ENCODE measurements at regions not wholly inside any gene's neighbourhood (a gene's known extent, or its start where the extent isn't known, plus 50 kb on each side); places are given as distances from the start of the nearest gene placed in this dataset.

GRCh38 chr2:129324349-129324748 is 655.1 kb upstream of the RAB6C start:
- WGBS (ENCODE audit: insufficient coverage, low coverage, low lambda C conversion rate, missing lambda C conversion rate): 63% methylated on average over 2 of the region's 2 CpGs
- ATAC-seq: no peak

GRCh38 chr2:129325151-129325550 is 654.3 kb upstream of the RAB6C start:
- ATAC-seq: no peak
- Histone ChIP-seq H3K36me3 (no peaks in the 10 kb centered on the region), H3K27ac (no peak overlapping the region), H3K9me3 (no peaks in the 10 kb centered on the region), H3K4me1 (no peaks in the 10 kb centered on the region), H3K27me3 (no peaks in the 10 kb centered on the region), H3K4me3 (no peak overlapping the region)
- intact Hi-C loops (cut with DNase I): no loop called here
- no peak for DNase-seq
- TF ChIP-seq CTCF (IDR thresholded peaks at IDR 0.05): no peak
- TF ChIP-seq POLR2A (IDR thresholded peaks at IDR 0.05): no peak
- WGBS (ENCODE audit: insufficient coverage, low coverage, low lambda C conversion rate, missing lambda C conversion rate): 92% methylated on average over 2 of the region's 2 CpGs

More at GRCh38 chr2:129324349-129324748, 655.1 kb upstream of the RAB6C start:
- H3K27ac ChIP-seq: no peak overlapping the region
- H3K4me3 ChIP-seq: no peak overlapping the region
- TF ChIP-seq CTCF (IDR thresholded peaks at IDR 0.05) (no peak), POLR2A (IDR thresholded peaks at IDR 0.05) (no peak)
- intact Hi-C loops (cut with DNase I): no loop called here
- no peaks in the 10 kb centered on the region for H3K27me3 ChIP-seq
- H3K9me3 ChIP-seq: no peaks in the 10 kb centered on the region
- DNase-seq: no peak
- no peaks in the 10 kb centered on the region for H3K4me1 ChIP-seq
- H3K36me3 ChIP-seq: no peaks in the 10 kb centered on the region

- Histone ChIP-seq H3K36me3 (no peaks in the 10 kb centered on the region), H3K4me1 (no peaks in the 10 kb centered on the region), H3K9me3 (no peaks in the 10 kb centered on the region), H3K27me3 (no peaks in the 10 kb centered on the region), H3K4me3 (no peak overlapping the region), H3K27ac (no peak overlapping the region)
- intact Hi-C loops (cut with DNase I): no loop called here
- 51% methylated on average over 4 of the region's 4 CpGs for WGBS (ENCODE audit: insufficient coverage, low coverage, low lambda C conversion rate, missing lambda C conversion rate)
- no peak for DNase-seq
- no peak for TF ChIP-seq POLR2A (IDR thresholded peaks at IDR 0.05)
- no peak for TF ChIP-seq CTCF (IDR thresholded peaks at IDR 0.05)
- no peak for ATAC-seq
Observed at GRCh38 chr2:129329574-129329973, 649.9 kb upstream of the RAB6C start.

- no peak overlapping the region for H3K4me3 ChIP-seq
- no peaks in the 10 kb centered on the region for H3K27me3 ChIP-seq
- no peaks in the 10 kb centered on the region for H3K9me3 ChIP-seq
- no peak for DNase-seq
- no peak overlapping the region for H3K27ac ChIP-seq
- no peak for ATAC-seq
- TF ChIP-seq CTCF (IDR thresholded peaks at IDR 0.05): no peak
- no peak for TF ChIP-seq POLR2A (IDR thresholded peaks at IDR 0.05)
- WGBS (ENCODE audit: insufficient coverage, low coverage, low lambda C conversion rate, missing lambda C conversion rate): 31% methylated on average over 2 of the region's 2 CpGs
- no peaks in the 10 kb centered on the region for H3K4me1 ChIP-seq
- no peaks in the 10 kb centered on the region for H3K36me3 ChIP-seq
- intact Hi-C loops (cut with DNase I): no loop called here
Observed at GRCh38 chr2:129330504-129330903, 649.0 kb upstream of the RAB6C start.

GRCh38 chr2:129331638-129332037 is 647.8 kb upstream of the RAB6C start:
- Histone ChIP-seq H3K27me3 (no peaks in the 10 kb centered on the region), H3K36me3 (no peaks in the 10 kb centered on the region), H3K4me1 (no peaks in the 10 kb centered on the region), H3K27ac (no peak overlapping the region), H3K9me3 (no peaks in the 10 kb centered on the region), H3K4me3 (no peak overlapping the region)
- no peak for DNase-seq
- intact Hi-C loops (cut with DNase I): no loop called here
- TF ChIP-seq POLR2A (IDR thresholded peaks at IDR 0.05): no peak
- no peak for TF ChIP-seq CTCF (IDR thresholded peaks at IDR 0.05)
- 87% methylated on average over 2 of the region's 7 CpGs for WGBS (ENCODE audit: insufficient coverage, low coverage, low lambda C conversion rate, missing lambda C conversion rate)
- ATAC-seq: no peak

Measured in right lobe of liver (tissue), 6 donors.